GM18861 (cell line): ENCODE measurements at regions not wholly inside any gene's neighbourhood (a gene's known extent, or its start where the extent isn't known, plus 50 kb on each side); places are given as distances from the start of the nearest gene placed in this dataset.
"Not testable (repeated sequence)": the region's sequence is repeated elsewhere in the genome, so short reads cannot be mapped to it uniquely, and the experiment has no call there.

Experiments used
- ATAC-seq: cut with Tn5 transposase; IDR thresholded peaks from one replicate; pipeline ENCODE4 v1.9.1; 2021; ENCODE audit not compliant: unreplicated experiment

DNA sequence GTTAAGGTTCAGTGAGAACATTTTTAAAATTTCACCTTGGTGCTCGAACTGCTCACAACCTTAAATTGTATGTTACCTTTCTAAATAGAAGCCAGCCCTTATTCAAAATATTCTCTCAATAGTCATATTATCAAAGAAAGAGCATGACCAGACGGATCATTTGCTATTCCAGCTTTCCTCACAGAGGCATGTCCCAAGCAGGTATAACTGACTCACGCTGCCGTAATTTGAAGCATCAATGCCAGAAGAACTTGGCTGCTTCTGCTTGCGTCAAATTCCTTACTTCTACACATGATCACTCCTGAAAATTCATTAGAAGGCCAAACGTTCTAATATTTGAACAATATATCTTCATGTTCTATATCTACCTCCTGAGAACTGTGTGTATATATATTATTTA lies 69.5 kb upstream of the VGLL4 start:
- no peak for ATAC-seq

DNA sequence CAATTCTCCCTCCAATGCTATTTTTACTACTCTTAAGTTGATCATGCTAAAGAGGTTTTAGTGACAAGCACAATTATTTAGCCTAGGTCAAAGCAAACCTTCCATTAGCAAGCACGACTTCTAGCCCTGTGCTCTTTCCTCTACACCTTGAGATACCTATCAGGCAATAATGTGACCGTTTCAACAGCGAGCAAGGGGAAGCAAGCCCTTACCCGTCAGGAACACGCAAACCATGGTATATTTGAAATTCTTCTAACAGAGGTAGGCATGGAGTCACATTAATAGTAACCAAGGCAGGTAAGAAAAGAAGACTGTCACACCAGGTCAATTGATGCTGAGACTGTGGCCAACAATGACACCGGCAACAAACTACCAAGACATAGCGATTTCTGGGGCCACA lies 68.9 kb upstream of the VGLL4 start:
- no peak for ATAC-seq

DNA sequence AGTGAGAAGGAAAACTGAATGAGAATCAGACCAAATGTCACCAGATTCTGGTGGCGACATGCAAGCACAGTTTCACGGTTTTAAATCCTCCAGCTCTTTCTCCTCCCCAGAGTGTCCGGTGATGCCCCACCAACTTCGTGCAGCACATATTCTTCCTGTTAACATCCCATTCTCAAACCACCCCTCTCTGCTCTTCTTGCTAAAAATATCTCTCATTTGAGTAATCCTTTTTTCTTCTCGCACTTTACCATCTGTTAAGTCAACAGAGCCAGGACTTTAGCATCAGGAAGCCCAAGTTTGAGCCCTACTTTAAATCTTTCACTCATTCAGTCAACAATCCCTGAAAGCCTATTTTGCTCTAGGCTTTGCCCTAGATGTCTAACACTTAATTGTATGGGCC lies 68.2 kb upstream of the VGLL4 start:
- no peak for ATAC-seq

DNA sequence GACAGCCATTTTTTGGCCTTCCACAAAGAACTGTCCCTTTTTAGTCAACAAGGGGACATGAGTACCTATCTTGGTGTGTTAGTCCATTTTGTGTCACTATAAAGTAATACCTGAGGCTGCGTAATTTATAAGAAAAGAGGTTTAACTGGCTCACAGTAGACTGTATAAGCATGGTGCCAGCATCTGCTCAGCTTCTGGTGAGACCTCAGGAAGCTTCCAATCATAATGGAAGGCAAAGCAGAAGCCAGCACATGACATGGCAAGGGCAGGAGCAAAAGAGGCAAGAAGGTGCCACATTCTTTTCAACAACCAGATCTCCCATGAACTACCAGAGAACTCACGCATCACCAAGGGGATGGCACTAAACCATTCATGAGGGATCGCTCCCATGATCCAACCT lies 66.1 kb upstream of the VGLL4 start:
- no peak for ATAC-seq

GRCh38 chr3:11707084-11707483 lies 63.4 kb upstream of the VGLL4 start:
- not testable (repeated sequence) for ATAC-seq

DNA sequence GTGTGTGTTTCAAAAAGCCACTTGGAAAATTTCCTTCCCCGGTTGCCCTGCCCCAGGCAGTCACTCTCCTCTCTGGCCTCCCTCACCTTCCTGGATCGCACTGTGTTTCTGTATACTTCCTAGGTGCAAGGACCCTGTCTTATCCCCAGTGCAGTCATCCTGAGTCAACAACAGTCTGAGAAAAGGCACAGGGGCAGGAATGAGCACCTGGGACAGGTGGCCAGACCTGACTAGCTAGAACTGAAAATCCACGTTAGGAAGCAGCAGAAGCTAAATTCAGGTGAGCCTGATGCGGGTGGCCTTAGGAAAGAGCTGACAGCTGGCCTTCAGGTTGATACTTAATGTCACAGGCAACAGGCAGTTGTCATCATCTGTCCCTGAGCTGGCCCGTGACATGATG lies 62.9 kb upstream of the VGLL4 start:
- no peak for ATAC-seq

DNA sequence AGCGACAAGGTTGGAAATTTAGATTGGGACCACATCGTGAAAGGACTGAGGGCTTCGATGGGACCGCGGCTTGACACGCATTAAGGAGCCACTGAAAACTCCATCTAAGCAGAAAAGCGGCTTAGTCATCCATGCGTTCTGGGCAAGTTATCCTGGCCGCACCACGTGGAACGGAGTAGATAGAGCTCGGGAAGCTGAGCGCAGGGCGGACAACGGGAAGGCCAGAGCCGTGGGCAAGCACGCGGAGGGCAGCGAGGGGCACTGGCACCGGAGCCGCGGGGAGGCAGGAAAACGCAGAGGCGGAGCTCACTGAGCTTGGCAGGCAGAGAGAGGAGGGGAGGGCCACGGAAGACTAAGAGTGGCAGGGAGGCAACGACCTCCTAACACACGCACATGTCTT lies 61.3 kb upstream of the VGLL4 start:
- no peak for ATAC-seq

DNA sequence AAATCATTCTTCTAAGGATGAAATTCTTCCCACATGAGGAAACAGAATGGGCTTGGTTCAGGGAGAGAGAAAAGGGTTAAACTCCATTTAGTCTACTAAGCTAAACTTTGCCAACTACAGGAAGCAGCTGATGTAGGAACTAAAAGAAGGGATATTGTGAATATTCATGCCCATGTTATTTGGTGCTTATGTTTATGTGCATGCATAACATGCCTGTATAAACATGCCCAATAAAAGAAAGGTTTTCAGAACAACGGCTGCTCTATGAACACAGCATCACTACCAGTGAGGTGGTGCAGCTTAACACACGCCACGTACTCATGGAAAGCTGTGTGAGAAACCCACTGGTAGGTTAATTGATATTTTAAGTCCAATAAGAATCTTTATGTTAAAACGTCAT lies 59.4 kb upstream of the VGLL4 start:
- ATAC-seq: no peak

- no peak for ATAC-seq
Observed at GRCh38 chr3:11699083-11699427, 55.3 kb upstream of the VGLL4 start.

DNA sequence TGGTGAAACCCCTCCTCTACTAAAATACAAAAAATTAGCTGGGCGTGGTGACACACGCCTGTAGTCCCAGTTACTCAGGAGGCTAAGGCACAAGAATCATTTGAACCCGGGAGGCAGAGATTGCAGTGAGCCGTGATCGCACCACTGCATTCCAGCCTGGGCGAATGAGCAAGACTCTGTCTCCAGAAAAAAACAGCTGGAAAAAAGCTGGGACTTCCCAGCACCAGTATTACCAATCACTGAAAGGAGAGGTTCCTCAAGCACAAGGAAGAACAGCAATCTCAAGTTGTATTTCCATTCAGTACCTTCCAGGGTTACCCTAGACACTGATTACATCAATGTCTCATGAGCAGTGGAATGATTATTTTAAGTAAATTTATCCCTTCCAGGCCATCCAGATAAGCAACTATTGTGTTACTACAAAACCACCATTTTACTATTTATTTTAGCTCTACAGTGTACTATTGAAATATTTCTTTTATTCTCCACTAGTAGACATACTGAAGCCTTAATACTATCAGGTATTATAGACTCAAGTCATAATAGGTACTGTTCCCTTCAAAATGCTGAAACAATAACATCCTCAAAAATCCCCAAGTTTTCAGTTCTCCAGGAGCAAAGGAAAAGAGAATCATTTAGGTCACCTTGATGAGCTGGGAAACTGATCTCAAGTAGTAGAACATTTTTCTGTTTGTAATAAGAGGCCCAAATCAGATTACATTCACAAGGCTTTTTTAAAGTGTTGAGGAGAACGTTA lies 54.8 kb upstream of the VGLL4 start:
- ATAC-seq: no peak

DNA sequence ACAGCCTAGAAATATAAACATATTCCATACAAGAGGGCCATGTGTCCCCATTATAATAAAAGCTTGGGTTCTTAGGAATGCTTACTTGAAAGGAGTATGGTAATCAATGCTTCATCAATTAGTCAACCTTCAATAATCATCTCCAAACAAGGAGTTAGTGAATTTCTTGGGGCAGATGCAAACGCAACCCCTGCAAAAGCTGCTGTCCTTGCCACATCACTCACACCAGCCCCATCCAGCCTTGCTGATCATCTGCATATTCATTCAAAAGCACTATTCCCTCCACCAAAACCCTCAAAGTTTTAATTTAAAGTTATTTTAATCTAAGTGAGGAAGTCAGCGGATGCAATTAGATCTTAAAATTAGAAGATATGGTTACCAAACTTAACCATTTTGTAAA lies 54.0 kb upstream of the VGLL4 start:
- ATAC-seq: no peak

- ATAC-seq: no peak
Observed at GRCh38 chr3:11696054-11696453, 52.3 kb upstream of the VGLL4 start.
